H54 (cell line): ENCODE measurements at regions not wholly inside any gene's neighbourhood (a gene's known extent, or its start where the extent isn't known, plus 50 kb on each side); places are given as distances from the start of the nearest gene placed in this dataset.

ENCODE experiments used
- DNase-seq: peaks from one replicate; pipeline ENCODE4 v3.0.0; 2011; ENCODE audit warnings: low spot score, mixed read lengths; ENCODE audit not compliant: insufficient read length
- FAIRE-seq: peaks from 3 replicates; lab custom pipeline; 2011; peaks lifted over from hg19 to GRCh38; lab: Jason Lieb, UNC
- POLR2A ChIP-seq: IDR thresholded peaks from 2 replicates; pipeline ENCODE4 v1.6.1; 2011; ENCODE audit warnings: low read depth, mild to moderate bottlenecking, low read length

- FAIRE-seq (no peak), DNase-seq (no peak)
- no peak for TF ChIP-seq POLR2A
These were observed 397.1 kb upstream of the FAM241A start for GRCh38 chr4:111748157-111748556.

GRCh38 chr4:111754003-111754402 lies 391.3 kb upstream of the FAM241A start:
- TF ChIP-seq POLR2A, result no peak
- FAIRE-seq (no peak), DNase-seq (no peak)

- DNase-seq (no peak), FAIRE-seq (no peak)
- no peak for TF ChIP-seq POLR2A
These were observed 389.7 kb upstream of the FAM241A start for GRCh38 chr4:111755571-111755970.

- no peak for TF ChIP-seq POLR2A
- FAIRE-seq (no peak), DNase-seq (no peak)
These were observed 383.7 kb upstream of the FAM241A start for GRCh38 chr4:111761531-111761930.

DNA sequence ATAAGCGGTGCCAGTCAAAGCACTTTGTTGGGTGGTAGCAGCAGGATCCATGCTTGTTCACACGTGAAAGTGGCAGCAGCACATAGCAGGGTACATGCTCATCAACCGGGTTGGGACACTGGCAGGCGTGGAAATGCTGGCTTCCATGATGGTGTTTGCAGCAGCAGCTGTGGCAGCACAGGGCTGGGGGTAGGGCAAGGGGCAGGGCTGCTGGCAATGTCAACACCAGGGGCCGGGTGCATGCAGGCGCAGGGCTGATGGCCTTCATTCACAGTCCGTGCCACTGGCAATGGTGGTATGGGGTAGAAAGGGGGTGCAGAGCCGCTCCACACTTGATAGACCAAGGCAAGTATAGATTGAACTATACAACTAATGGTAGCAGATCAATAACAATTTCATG lies 374.7 kb upstream of the FAM241A start:
- FAIRE-seq (no peak), DNase-seq (no peak)
- TF ChIP-seq POLR2A, result no peak

DNA sequence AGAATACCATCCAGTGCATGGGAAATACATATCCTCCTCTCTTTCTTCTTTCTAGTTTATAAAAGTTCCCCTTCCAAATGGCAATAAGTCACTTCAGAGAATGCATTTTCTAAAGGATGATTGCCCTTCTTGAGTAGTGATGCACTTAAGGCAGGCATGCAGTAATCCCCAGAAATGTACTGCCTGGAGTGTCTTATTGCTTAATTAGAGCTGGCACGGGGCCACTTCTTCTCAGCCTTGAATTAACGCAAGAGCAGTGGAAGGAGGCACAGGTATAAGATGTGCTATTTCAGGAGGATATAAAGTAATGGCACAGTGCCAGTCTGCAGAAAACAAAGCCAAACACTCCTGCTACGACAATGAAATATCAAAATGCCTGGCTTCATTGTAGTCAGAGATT lies 371.4 kb upstream of the FAM241A start:
- DNase-seq, result no peak
- TF ChIP-seq POLR2A, result no peak
- no peak for FAIRE-seq

DNA sequence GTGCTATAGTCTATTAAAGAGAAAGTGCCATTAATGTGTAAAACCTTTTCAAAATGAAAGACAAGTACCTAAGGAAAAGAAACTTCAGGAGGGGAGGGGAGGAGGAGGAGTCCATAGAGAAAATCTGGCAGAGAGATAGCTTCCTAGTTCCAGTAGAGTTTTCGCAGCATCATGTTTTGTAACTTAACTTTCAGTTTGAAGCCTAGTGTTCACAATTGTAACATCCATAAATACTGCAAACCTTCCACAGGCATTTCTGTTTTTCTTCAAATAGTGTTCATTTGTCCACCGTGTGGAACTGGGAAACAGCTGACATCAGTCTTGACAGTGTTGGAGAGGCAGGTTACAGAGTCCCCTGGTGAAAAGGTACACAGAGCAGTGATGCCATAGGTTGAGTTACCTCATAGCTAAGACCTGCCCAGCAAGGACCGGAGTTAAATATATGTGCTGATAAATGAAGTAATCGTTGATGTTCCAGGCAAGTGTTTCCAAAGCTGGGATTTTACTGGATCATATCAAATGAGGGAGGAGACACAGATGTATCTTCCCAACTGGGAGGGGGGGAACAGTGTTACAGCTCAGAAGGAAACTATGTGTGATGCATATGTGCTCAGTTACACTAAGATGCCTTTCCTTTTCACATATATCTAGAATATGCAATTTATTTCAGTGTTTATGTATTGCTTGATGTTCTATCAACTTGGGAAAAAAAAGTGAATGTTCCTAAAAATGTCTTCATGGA lies 369.5 kb upstream of the FAM241A start:
- DNase-seq (no peak), FAIRE-seq (no peak)
- TF ChIP-seq POLR2A, result no peak

DNA sequence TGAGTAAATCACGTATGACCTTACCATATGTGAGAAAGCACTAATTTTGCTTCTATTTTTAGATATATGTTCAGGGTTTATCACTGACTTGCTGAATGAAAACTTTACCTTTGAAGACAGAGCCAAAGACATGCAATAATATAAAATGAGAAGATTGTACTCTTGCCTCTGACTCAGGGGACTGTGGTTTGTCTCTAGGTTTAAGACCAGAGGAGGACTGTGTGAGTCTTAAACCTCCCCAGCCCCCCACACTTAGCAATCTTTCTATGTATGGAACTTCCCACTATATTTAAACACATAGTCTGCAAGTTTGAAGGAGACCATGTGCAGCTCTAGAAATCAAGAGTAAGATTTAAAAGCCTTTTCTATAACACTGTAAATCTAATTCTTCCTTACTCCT lies 368.7 kb upstream of the FAM241A start:
- DNase-seq, result no peak
- no peak for FAIRE-seq
- no peak for TF ChIP-seq POLR2A

DNA sequence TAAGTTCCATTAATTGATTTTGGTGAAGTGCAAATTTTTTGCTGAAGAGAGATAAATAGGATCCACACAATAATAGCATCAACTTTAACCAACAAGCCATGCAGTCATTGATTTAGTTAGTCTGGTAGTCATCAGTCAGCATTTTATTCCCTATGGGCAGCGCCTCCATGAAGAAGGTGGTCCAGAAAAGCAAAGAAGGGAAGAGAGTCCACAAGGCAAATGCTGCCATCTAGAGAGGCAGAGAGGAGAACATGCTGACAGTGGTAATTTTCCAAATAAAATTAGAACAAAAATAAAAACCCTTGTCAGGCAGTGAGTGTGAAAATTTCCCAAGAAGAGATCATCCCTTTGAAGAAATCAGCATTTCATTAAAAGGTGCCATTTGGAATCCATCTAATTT lies 366.7 kb upstream of the FAM241A start:
- DNase-seq (no peak), FAIRE-seq (no peak)

DNA sequence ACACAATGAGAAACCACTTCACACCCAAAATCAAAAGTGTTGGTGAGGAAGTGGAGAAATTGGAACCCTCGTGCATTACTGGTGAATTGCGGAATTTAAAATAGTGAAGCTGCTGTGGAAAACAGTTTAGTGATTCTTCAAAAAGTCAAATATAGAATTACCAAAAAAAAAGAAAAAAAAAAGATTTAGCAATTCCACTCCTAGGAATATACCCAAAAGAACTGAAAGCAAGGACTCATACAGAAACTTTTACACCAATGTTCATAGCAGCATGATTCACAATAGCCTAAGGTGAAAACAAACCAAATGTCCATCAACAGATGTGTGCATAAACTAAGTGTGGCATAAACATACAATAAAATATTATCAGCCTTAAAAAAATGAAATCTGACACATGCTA lies 364.3 kb upstream of the FAM241A start:
- TF ChIP-seq POLR2A, result no peak
- FAIRE-seq (no peak), DNase-seq (no peak)

More for the DNA sequence above, 366.7 kb upstream of the FAM241A start:
- TF ChIP-seq POLR2A, result no peak

DNA sequence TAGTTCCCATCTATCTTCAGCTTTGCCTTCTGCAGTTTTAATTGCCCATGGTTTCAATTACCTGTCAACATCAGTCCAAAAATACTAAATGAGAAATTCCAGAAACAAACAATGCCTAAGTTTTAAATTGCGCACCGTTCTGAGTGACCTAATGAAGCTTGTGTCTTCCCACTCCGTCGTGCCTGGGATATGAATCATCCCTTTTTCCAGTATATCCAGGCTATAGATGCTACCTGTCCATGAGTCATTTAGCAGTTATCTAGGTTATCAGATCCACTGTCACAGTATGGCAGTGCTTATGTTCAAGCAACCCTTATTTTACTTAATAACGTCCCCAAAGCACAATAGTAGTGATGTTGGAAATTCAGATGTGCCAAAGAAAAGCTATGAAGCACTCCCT lies 363.6 kb upstream of the FAM241A start:
- TF ChIP-seq POLR2A, result no peak
- FAIRE-seq (no peak), DNase-seq (no peak)

- FAIRE-seq (no peak), DNase-seq (no peak)
- TF ChIP-seq POLR2A, result no peak
These were observed 357.2 kb upstream of the FAM241A start for GRCh38 chr4:111788099-111788498.

GRCh38 chr4:111789901-111790640 lies 355.2 kb upstream of the FAM241A start:
- no peak for TF ChIP-seq POLR2A
- no peak for DNase-seq
- FAIRE-seq, result no peak

- DNase-seq (no peak), FAIRE-seq (no peak)
- no peak for TF ChIP-seq POLR2A
These were observed 352.6 kb upstream of the FAM241A start for GRCh38 chr4:111792632-111793031.
